Inflammatory macrophage treated with lipopolysaccharide for 4 hours (primary cell): ENCODE measurements at regions not wholly inside any gene's neighbourhood (a gene's known extent, or its start where the extent isn't known, plus 50 kb on each side); places are given as distances from the start of the nearest gene placed in this dataset.
"Not testable (repeated sequence)": the region's sequence is repeated elsewhere in the genome, so short reads cannot be mapped to it uniquely, and the experiment has no call there.

Experiments
- DNase-seq: peaks from one replicate; pipeline ENCODE4 v3.0.0-alpha.2; 2020

DNA sequence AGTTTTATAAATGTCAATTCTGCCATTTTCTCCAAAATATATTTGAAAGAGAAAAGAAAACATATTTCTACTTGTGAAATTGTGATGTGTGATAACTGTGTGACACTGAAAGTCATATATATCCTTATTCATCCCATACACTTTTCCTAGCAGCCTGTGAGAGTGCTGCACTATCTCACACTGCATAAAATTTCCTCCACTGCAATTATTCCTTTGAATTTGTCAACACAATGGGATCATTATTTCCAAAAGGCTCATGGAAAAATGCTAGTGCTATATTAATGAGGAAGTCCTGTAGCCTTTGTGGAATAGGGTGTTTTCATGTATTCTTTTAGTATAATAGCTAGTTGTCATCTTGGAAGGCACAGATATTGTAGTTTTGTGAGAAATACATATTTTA is 504.1 kb downstream of the RPL10L start:
- no peak for DNase-seq

DNA sequence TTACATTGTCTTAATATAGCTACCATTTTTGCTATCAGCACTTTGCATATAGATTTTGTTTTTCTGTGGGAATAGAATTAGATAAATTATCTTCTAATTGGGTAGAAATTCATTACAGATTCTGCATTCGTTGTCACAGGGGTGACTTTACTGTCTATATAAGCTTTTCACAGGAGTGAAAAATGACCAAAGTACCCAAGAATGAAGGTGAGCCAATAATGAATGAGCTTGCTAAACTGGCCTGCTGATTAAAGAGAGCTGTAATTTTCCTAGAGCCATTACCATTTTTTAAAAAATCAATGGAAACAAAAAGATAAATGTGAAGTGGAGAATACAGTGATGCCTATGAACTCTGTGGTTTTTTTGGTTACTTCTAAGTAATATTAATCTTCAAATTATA is 504.6 kb downstream of the RPL10L start:
- no peak for DNase-seq

DNA sequence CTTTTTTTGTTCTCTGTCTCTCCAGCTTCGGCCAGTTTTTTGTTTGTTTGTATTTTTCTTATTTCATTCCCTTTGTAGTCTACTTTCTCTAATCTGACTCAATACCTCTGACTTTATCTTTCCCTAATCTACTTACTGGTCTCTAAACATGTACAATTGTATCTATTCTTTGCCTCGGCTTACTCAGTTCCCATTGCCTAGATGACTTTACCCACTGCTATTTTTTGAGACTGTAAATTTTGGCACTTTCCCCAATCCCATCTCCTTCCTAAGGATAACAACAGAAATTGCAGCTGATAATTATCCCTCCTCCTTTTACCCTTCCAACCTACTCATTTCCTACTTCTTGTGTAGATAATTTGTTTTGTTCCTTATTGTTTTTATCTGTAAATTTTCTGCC is 511.1 kb downstream of the RPL10L start:
- DNase-seq: no peak

DNA sequence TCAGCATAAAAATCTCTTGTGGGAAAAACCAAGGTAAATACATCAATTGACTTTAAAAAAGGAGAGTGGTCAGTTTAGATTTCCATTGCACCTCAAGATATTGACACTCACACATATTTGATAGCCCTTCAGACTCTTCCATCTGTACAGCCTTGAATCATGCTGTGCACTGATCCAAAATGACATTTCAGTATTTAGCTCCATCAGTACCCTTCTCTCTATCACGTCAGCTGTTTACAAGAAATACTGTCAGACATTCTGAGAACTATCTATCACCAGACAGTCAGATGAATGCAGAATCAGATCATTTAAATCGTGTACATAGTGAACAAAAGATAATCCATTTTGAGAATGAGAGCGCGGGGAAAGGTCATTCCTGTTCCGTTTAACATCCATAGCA is 511.9 kb downstream of the RPL10L start:
- no peak for DNase-seq

DNA sequence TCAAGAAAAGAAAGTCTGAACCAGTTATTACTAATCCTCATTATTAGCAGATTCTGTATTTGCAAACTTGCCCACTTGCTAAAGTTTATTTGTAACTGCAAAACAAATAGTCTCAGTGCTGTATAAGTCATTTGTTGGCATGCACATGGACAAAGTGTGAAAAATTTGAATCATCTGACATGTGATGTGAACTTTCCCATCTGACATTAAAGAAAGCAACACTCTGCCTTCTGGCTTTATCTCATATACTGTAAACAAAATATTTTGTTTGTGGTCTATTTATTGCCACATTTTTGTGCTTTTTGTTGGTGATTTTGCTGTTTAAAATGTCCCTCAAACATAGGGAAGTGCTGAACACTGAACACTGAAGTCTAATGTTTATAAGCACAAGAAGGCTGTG is 513.8 kb downstream of the RPL10L start:
- no peak for DNase-seq

DNA sequence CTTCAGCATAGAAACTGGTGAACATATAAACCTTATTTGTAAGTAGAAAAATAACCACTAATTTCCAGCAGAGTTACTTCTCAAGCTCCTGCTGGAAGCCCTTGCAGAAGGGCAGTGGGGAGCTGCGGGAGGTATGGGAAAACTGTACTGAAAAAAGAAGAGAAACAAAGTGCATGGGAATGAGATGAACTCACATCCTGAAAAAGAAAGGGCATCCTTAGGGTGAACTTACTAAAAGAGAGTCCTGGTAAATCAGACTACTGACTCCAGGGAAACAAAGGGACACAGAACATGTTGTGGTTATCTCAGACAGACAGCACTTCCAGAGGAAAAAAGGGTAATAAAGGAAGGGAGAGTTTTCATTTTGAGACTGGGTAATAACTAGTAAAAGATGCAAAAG is 515.1 kb downstream of the RPL10L start:
- DNase-seq: no peak

DNA sequence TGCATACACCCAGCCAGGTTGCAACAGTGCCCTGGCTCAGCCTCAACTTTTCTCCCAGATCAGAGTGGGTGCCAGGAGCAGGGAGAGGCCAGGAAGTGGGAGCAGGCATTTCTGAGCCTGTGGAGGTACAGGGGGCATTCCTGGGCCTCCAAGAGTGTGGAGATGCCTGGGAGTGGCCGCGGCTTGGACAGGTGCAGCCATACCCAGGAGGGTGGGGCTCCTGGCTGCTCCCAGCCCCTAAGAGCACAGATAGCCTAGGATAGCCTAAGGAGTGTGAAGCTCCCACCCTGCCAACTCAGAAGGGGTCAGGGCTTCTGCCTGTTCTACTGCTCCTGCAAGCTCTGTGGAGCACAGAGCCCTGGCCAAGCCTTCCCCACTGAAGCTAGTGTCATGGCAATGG is 543.4 kb downstream of the RPL10L start:
- DNase-seq: no peak

DNA sequence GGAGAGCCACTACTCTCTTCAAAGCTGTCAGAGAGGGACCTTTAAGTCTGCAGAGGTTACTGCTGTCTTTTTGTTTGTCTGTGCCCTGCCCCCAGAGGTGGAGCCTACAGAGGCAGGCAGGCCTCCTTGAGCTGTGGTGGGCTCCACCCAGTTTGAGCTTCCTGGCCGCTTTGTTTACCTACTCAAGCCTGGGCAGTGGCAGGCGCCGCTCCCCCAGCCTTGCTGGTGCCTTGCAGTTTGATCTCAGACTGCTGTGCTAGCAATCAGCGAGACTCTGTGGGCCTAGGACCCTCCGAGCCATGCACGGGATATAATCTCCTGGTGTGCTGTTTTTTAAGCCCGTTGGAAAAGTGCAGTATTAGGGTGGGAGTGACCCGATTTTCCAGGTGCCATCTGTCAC is 550.7 kb downstream of the RPL10L start:
- DNase-seq: not testable (repeated sequence)

DNA sequence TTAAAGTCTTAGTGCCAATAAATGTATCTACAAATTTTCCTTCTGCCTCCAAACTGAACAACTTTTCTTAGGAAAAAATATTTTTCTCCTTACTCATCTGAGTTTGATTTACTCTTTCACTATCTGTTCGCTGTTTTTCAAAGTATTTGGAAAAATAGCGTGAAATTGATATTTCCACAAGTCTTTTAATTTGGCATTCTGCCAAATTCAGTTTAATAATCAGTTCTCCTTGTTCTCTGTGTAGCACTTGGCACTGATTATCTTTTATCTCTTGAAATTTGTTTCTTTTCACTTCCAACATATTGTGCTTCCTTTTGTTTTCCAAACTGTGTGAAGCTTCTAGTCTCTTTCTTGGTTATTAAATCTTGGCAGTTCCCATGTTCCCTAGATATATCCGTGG is 559.8 kb downstream of the RPL10L start:
- no peak for DNase-seq

DNA sequence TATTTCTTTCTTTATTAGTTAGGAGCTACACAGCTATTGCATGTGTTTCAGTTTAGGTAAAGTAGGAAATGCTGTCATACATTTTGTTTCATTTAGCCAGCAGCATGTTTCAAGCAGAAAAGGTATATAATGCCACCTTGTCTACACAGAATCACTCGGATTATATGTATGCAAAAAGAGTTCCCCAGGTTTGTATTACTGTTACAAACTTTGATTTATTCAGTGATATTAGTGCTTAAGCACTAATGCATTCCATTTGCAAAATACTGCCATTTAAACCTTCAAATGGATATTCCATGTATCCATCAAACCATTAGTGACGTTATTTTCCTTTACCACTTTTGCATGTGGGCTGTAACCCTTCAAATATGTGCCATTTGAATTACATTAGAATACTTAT is 564.0 kb downstream of the RPL10L start:
- DNase-seq: no peak

DNA sequence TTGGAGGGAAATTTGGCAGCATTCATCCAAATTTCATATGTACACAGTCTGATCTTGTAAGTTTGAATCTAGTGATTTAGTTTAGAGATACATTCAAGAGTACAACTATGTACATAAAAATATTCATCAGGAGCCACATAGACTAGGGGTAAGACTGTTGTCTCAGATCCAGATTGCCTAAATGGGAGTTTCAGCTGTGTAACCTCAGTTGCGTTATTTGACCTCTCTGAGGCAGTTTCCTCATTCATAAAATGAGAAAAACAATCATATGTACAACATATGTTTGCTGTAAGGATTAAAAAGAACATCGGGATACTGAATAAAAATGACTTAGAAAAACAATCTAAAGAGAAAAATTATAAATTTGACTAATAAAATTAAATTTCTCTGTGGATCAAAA is 577.5 kb downstream of the RPL10L start:
- DNase-seq: no peak

DNA sequence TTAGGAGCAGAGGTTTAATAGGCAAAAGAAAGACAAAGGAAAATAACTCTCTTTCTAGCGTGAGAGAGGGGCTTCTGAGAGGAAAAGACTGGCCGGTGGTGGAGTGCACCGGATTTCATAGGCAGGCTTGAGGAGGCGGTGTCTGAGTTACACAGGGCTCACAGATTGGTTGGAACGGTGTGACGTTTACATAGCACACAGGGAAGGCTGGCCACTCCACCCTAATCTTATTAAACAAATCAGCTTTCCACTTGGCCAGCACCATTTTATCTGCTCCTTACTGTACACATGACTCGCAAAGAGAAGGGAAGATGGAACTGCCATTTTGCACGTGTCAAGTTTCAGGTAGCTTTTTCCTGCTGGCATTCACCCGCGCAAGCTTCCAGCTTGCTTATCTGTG is 587.7 kb downstream of the RPL10L start:
- DNase-seq: no peak

DNA sequence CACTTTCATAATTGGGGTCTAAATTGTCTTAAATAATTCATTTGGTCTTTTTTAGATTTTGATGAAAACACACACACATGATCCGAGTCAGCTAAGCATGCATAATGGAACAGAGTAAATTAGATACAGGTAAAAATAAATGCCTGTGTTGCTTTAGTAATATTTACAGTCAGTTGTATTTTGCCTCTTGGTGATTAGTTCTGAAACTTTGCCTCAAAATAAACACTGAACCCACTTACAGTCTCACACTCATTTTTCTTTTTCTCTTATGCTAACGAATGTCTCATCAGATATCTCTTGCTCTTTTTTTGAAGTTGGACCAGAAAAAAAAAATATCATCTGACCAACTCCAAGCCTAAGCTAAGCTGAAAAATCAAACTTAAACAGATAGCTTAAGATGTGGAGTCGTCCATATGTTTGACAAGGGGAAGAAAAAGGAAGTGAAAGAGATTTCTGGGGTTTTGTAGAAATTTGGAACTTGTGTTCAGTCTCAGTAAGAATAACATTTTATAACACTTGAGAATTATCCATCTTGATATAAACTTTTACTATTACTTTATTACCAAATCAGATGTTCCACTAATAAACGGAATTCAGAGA is 592.5 kb downstream of the RPL10L start:
- no peak for DNase-seq

DNA sequence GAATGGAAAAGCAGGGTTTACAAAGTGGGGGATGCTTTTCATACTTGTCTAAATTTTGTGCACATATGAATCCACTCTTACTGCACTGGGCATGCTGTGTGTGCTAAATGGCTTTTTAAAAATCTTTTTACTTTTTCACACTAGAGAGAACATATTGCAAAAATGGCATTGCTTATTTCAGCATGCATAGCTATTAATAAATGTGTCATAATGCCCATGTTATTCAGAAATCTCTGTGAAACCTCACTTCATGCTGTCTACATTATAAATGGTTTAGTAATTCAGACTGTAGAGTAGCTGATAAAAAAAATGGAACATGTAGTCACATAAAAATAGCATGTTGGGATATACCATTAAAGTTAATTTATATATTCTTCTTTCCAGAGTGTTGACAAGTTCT is 593.8 kb downstream of the RPL10L start:
- DNase-seq: no peak

DNA sequence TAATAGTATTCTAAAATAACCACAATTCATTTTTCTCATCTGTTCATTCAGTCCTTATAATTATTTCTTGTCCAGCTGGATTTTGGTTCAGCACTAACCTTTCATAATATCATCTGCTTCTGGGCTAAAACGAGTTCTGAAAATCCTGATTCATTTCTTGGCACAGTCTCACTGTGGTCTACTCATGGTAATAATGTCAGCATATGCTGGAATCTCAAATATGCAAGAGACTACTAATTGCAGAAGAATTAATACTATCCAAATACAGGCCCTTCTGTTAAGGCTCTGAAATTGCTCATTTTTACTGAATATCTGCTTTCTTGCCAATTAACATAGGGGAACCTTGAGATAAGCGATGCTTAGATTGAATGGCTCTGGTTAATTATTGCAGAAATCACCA is 597.1 kb downstream of the RPL10L start:
- DNase-seq: no peak

DNA sequence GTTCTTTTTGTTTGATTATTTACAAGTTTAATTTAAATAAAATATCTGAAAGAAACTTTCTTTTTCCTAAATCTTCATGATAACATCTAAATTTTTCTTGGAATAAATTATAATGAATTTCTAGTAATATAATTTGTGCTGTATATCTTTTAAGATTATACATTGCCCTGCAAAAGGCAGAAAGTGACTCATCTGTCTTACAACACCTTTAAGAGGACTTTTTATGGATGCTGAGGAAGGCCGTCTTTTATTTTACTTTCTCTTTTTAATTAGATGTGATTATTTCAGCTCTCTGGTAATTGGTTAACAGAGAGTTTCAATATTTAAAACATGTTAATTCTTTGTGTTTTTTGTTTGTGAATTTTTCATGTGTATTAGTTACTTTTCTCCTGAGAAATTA is 598.4 kb downstream of the RPL10L start:
- no peak for DNase-seq

DNA sequence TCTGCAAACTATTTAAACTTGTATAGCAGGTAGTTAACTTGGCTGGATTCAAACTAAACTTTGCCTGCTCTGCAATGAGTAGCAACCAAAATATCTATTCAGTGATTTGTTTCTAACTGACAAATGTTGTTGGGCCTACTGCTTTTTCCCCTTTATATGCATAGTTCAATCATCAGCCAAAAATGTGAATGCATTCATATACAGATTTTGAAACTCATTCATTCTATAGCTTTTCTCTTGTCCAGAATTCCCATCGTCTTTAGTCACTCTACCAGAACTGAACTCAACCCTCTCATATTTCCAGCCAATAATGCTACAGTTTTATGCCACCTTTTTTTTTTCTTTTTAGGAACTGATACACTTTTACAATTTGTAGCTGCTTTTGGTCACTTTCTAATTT is 599.8 kb downstream of the RPL10L start:
- no peak for DNase-seq

DNA sequence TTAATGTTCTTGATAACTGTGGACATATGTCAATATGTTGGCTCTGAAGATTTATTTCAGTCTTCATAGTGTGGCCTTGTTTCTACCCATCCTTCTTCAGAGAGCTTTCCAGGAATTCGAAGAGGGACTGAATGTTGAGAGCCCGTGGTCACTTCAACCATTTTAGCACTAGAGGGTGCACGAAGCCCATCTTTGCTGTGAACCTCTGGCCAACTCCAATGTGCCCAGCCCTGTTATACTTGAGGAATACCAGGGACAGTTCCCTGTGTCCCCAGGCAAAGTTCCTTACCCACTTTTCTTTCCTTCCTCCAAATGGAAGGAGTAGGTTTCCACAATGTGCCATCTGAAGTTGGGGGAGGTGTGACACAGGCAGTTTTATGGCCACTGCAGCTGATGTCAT is 603.5 kb downstream of the RPL10L start:
- DNase-seq: no peak

DNA sequence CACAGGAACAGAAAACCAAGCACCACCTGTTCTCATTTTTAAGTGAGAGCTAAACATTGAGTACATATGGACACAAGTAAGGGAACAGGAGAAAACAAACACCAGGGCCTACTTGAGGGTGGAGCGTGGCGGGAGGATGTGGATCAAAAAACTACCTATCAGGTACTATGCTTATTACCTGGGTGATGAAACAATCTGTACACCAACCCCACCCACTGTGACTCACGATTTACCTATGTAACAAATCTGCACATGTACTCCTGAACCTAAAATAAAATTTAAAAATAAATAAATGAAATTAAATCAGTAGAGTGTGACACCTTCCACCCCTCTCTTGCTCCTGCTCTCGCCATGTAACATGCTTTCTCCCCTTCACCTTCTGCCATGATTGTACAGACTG is 615.5 kb downstream of the RPL10L start:
- no peak for DNase-seq

DNA sequence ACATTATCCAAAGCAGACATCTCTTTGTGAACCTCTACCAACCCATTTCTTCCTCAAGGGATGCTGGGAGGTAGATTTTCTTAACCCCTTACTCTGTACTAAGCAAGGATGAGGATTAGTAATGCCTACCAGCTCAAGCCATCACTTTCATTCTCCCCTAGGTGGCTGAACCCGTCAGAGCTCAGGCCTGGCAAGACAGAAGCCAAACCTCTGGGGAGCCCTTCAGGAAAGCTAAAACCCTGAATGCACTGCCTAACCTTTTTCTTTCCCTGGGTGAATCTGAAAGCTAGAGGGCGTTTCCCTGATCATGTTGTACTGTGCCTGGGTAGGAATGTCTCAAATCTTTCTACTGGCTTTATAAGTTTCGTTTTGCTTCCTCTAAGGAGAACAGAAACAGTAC is 617.3 kb downstream of the RPL10L start:
- no peak for DNase-seq

DNA sequence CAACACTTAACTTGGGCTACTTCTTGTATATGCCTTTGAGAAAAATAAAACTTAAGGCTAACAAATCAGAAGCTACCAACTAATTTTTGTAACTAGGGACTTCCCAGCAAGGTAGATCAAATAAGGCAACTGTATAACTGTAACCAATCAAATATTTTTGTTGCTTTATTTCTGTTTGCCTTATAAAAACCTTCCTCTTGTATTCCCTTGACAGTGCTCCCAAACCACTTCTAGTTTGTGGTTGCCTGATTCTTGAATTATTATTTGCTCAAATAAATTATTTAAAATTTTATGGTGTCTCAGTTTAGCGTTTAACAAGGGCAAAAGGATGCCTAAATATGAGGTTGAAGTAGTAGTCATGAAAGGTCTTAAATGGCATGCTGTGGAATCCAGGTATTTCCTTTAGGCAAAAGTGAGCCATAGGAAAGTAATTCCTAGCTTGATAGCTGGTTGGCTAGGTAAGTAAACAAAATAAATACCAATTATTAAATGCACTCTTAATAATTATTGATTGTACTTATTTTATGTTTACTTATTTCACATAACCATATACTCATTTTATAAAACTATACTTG is 632.6 kb downstream of the RPL10L start:
- DNase-seq: no peak

DNA sequence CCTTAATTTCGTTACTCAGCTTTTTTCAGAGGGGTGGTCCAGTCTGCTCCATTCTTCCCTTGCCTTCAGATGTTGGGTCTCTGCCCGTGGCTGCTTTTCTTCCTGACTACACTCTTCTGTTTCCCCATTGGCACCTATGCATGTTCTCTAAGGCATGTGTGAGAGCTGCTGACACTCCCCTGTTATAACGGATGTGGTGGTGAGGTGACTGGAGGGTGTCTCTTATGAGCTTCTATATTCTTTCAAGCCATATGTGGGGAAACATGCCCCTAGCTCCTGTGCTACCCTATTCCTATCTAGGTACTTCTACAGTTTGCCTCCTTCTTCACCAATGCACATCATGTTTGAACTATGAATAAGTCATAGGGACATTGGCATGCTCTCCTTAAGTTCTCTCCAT is 643.2 kb downstream of the RPL10L start:
- no peak for DNase-seq

DNA sequence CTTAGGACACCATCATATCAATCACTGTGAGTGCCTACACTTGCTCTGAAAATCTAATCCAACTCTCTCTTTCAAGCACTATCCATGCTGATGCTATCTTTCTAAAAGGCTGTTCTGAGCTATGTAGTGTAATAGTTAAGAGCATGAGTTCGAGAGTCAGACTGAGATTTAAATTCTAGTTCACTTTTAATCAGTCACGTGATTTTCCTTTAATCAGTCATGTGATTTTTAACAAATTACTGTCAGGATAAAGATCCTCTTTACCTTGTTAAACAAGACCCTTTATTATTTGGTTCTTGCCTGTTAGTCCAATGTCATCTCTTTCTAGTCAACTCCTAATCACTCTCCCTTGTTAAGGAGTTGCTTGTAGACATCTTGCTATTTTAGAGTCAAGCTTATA is 653.0 kb downstream of the RPL10L start:
- no peak for DNase-seq

DNA sequence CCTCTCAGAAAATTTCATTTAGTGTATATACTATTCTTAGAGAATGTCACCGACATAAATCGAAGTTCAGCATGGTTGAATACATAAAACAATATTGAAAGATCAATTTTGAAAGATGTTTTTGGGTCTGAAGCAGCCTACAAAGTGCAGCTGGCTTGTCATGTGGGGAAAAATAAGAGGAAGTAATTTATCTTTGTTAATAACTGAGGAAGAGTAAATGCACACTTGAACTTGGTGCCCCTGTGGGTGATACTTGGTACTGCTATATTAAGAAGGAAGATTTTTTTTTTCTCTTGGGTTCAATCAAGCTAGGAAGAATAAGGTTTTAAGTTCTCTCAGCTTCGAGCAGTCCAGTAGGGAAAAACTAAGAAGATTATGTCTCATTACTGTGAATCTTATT is 661.3 kb downstream of the RPL10L start:
- DNase-seq: no peak

DNA sequence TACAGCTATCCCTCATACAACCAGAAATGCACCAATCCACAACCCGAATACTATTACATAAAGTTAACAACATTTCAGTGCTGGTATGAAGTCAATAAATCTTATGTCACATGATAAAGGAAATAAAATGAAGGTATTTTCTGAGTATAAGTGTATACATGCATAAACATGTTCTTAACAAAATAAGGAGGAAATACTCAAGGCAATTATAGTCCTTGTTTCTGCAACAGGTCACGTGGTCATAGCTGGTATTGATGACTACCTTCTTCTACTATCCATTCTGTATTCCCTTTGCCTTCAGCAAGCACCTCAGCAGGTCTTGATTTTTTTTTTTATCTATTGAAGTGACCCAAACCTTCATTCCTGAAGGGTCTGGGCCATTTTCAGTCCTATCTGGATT is 675.6 kb downstream of the RPL10L start:
- no peak for DNase-seq

DNA sequence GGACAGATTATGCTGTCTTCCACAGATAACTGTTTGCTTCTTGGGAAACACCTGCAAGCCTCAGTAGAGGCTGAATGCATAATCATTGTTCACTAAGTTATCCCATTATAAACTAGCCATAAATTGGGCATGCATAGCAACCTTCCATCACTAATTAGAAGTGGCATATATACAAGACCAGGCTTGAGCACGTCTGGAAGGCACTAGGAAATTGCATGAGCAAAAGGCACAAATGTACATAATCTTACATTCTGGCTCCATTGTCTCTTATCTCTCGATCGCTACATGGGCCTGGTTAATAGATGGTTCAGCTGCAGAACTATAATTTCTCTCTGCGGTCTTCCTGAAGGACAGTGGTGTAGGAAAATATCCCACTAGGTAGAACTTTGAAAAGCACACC is 679.2 kb downstream of the RPL10L start:
- DNase-seq: no peak
